ENCODE measurements at regions not wholly inside any gene's neighbourhood (a gene's known extent, or its start where the extent isn't known, plus 50 kb on each side); places are given as distances from the start of the nearest gene placed in this dataset.
"Not testable (repeated sequence)": the region's sequence is repeated elsewhere in the genome, so short reads cannot be mapped to it uniquely, and the experiment has no call there.

DNA sequence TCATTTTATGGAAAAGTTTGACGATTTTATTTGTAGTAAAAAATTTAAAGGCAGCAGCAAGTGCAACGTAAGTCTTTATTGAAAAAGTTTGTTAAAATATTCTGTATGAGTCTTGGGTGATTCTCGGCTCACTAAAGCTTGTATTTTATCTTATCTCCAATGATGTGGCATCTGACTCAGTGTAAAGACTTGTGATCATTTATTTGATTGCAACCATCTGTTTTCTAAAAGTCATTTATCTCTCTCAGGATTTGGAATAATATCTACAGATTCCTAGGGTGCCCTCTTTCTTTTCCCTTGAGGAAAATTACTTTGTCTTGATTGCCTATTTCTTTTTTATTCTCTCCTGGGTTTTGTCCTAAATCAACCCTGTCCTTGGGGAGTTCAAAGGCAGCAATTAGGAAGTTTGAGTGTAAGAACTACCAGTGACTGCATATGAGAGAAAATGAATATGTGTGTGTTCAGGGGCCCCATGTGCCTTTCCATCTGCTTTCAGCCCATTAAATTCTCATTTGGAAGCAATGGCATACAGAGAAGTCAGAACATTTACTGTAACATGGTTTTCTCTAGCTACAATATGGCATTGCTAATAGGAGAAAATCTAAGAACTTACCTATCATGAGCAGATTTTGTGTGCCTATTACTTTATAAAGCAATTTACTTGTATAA, 575.0 kb upstream of the CHRM3 start:
- no peak for FAIRE-seq

DNA sequence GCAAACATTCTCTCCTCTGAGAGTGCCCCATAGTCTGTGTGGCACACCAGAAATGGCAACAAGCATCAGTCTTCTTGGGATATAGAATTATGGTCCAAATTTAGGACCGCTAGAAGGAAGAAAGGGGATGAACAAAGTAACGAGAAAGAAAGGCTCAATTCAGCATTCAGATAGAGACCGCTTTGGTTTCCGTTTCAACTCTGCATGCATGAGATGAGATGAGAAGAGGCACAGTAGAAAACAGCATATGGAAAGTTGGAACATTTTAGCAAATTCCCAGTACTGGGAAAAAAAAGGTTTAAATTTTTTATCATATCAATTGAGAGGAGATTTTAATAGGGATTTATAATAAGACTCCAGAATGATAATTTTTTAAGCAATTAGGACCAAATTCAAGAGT, 595.5 kb upstream of the CHRM3 start:
- FAIRE-seq (no peak), DNase-seq (ENCODE audit: extremely low spot score, insufficient read length, low read depth) (no peak)

More for the DNA sequence above, 575.0 kb upstream of the CHRM3 start:
- DNase-seq (ENCODE audit: extremely low spot score, insufficient read length, low read depth): no peak

DNA sequence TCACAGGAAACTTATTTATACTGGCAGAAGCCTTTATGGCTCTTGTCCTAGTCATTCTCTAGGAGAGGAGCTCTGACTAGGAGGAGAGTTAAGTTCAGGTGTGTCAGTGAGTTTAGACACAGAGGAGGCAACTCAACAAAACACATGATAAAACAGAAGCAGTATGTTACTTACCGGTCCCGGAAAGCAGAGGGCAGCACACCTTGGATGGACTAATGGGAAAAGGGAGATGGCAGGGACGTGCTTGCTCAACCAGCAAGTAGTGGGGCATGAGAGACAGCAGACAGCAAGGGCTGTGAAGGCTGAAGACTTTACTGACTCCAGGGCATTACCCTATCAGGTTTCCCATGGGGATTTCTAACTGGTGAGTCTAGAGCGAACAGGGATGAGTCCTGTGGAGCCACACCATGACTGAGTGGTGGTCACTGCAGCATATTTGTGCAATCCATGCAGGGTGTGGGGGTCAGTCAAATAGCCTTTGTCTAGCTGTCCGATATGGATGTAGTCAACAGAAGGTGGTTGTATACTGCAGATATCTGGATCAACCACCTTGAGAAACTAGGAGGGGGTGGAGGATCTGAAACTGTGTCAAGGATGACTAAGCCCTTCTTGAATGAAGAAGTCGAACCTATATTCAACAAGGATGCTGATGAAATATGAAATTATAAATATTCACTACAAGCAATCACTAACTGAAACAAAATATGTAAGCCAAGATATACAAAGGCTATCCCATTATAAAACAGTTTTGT, 596.3 kb upstream of the CHRM3 start:
- DNase-seq (ENCODE audit: extremely low spot score, insufficient read length, low read depth) (no peak), FAIRE-seq (no peak)

DNA sequence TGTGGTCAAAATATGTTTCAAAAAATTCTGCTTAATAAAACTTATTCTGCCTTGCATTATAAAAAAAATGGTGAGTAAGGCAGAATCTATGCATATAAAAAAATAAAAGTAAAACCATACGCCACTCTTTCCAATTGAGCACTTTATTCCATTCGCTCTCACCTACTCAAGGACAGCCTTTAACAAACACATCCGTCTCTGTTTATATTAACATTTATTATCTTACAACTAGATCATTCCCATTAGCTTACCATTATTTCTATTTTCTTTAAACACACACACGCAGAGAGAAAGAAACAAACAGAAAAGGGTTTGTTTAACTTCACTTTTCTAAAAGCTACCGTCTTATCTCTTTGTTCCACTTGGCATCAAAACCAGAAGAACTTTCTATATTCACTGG, 598.9 kb upstream of the CHRM3 start:
- no peak for FAIRE-seq
- DNase-seq (ENCODE audit: extremely low spot score, insufficient read length, low read depth): no peak

DNA sequence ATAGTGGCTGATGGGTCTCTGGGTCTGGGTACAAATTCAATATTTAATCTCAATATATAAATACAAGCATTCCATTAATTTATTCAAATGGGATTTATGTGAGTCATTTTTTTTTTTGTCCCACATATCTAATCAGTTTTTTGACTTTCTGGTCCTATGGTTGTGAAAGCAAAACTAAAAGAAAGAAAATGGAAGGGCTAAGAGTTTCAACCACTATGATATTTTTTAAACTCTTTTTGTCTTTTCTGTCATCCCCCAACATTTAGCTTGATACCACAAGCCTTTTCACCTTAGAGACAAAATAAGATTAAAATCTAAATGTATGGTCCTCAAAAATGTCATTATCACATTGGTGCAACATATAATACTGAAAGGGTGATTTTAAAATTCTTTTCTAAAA, 602.7 kb upstream of the CHRM3 start:
- FAIRE-seq (no peak), DNase-seq (ENCODE audit: extremely low spot score, insufficient read length, low read depth) (no peak)

DNA sequence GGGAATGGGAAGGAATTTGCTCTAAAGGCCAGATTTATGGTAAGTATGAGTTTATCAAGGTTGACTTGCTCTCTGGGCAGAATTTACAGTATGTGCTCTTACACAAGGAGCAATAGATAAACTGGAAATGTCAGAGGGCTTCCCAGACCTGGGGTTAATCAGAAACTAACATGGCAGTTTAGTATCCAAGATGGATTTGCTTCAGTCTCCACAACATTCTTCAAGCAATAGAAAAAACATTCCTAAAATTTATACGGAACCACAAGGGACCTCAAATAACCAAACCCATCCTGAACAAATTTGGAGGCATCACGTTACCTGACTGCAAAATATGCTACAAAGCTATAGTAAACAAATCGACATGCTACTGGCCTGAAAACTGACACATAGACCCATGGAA, 606.7 kb upstream of the CHRM3 start:
- DNase-seq (ENCODE audit: extremely low spot score, insufficient read length, low read depth): no peak
- no peak for FAIRE-seq

DNA sequence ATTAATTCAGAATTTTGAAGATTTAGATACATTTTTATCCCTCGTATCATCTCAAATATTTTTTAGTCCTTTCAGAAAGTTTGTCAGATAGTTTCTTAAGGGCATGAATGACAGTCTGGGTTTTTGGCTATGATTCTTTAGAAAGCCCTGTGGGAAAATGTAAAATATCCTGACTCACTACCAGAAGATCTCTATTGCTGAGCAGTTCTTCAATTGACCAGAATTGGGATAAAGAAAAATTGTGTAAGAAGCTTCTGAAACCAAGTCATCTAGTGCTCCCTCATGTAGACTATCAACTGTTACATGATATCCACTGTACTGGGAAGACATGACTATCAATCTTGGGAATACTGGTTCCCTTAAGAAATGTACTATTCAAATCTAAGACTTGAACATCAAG, 608.3 kb upstream of the CHRM3 start:
- DNase-seq (ENCODE audit: extremely low spot score, insufficient read length, low read depth) (no peak), FAIRE-seq (no peak)

DNA sequence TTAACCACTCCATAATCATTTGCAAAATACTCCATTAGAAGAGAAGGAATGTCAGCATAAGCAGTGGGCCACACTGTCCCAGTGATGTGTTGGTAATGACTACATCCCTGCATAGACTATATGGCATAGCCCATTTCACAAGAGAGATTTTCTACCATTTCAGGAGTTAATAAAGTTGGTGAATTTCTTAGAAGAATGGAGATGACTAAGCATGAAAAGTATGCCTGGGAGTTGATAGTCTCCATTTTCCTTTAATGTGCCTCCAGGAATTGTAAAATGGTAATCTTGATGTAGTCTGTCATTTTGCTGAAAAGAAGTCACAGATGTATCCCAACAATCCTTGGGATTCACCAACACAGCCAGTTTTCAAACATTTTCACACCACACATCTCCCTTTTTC, 608.8 kb upstream of the CHRM3 start:
- no peak for DNase-seq (ENCODE audit: extremely low spot score, insufficient read length, low read depth)
- no peak for FAIRE-seq

DNA sequence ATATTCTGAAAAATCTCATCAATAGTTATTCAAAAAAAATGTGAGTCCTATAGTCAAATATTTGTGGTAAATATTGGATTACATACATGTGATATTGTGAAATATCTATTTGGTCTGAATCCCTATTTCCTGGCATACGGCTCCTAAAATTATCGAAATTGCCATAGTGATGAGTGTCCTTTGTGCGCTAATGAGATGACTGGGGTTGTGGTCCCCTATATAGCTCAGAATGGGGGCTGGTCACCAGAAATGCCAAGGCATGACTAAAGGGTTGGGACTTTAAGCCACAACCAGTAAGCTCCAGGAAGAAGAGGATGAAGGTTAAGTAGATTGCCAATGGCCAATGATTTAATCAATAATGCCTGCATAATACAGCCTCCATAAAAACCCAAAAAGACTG, 610.2 kb upstream of the CHRM3 start:
- FAIRE-seq (no peak), DNase-seq (ENCODE audit: extremely low spot score, insufficient read length, low read depth) (no peak)

DNA sequence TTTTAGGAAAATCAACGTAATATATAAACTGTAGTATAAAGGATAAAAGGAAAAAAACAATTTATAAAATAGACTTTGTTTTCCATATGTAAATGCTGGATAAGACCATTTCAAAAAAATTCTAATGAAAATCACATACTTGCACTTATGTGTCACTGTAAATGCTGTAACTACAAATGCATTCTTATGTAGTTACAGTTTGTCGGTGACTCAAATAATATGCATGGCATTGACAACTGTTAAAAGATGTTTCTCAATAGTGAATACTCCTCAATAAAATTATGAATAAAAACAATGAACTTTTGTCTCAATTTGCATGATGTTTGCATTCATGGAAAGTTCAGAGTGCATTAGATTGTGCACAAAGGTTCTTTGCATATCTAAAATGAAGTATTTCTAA, 614.0 kb upstream of the CHRM3 start:
- DNase-seq (ENCODE audit: extremely low spot score, insufficient read length, low read depth): no peak
- no peak for FAIRE-seq

DNA sequence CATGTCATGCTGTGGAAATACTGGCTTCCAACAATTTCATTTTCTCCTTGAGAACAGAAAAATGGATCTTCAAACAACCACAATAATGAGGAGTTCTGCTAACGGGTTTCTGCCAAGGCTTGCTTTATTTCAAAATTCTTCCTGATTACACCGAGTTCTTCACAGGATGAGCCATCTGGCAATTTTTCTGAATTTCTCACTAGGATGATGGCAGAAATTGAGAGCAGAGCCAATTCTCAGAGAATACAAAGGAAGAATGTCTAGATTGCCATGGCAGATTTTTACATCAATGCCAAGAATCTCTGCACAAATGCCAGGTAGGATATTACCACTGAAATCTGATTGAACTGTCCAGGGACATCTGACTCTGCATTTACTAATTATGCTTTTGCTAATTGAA, 619.0 kb upstream of the CHRM3 start:
- FAIRE-seq (no peak), DNase-seq (ENCODE audit: extremely low spot score, insufficient read length, low read depth) (no peak)

DNA sequence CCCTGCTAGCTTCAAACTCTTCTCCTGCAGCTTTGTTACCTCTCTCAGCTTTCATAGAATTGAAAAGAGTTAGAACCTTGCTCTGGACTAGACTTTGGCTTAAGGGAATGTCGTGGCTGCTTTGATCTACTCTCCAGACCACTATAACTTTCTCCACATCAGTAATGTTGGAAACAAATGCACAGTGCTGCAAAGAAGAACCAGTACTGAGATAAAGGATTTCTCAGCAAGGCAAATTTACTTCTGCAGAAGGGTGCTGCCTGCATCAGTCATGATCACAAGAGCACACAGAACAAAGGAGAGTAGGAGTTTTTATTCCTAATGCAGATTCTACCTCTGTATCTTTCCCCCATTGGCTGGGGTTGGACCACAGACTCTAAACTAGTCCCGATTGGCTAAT, 621.6 kb upstream of the CHRM3 start:
- no peak for FAIRE-seq

DNA sequence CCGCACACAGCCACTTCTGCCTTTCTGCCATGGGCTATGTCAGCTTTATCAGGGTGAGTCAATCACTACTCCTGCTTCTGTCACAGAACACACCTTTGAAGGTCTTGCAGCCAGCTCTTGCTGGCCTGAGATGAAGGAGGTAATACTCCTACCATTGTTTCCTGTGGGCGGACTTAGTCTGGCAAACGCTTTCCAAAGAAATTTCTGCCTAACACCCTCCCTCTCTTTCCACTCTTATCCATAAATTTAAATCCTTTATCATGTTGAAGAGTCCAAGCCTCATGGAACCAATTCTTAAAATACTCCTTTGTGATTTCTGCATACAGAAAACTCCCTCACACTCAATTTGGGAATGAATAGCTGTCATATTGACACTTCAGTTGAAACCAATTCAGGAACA, 633.1 kb upstream of the CHRM3 start:
- no peak for FAIRE-seq
- DNase-seq (ENCODE audit: extremely low spot score, insufficient read length, low read depth): no peak

More for the DNA sequence above, 621.6 kb upstream of the CHRM3 start:
- no peak for DNase-seq (ENCODE audit: extremely low spot score, insufficient read length, low read depth)

DNA sequence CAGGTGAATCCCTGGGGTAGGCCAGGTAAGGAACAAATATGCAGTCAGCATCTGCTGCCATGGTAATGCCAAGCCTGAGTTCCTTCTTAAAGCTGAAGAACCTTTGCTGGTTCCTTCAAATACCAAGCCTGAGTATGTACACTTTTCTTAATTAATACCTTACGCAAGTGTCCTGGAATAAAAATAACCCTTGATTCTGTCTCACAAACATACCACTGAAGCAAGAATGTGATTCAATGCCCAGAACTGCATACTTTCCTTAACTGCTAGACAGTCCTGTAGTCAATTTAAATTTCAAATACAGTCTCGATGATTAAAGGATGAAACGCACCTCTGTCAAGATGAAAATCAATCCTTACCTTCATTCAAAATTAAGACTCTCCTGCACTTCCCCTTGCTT, 634.0 kb upstream of the CHRM3 start:
- DNase-seq (ENCODE audit: extremely low spot score, insufficient read length, low read depth): no peak
- FAIRE-seq: no peak

DNA sequence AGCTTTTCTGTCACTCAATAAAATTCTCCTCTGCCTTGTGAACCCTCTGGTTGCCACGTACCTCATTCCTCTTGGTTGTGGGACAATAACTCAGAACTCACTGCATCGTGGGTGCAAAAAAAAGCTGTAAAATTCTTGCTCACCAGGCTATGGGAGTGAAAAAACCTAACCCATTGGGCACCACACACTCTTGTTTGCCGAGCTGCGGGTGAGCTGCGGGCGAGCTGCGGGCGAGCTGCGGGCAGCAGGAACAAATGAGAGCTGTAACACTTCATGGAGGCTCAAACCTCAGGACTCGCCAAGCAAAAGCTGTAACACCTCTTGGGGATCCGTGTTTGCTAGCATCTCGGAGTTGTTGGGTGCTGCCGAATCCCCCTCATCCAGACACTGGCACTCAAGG, 641.3 kb upstream of the CHRM3 start:
- no peak for DNase-seq (ENCODE audit: extremely low spot score, insufficient read length, low read depth)
- no peak for FAIRE-seq

DNA sequence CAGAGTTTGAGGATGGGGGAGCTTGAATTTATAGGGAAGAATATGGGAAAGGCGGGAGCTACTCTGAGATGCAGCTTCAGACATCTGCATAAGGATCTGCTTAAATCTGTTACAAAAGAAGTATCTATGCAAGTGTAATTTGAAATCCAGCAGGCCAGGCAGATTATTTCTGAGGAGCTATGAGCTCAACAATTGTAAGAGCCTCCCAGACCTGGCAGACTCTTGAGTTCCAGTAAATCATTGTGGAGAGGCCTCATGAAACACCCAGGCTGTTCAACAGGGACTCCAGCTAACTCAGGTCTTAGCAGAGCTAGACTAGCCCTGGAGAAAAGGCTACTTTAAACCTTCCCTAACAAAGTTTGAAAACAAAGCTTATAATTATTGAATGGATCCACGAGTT, 647.5 kb upstream of the CHRM3 start:
- DNase-seq (ENCODE audit: extremely low spot score, insufficient read length, low read depth) (no peak), FAIRE-seq (no peak)

DNA sequence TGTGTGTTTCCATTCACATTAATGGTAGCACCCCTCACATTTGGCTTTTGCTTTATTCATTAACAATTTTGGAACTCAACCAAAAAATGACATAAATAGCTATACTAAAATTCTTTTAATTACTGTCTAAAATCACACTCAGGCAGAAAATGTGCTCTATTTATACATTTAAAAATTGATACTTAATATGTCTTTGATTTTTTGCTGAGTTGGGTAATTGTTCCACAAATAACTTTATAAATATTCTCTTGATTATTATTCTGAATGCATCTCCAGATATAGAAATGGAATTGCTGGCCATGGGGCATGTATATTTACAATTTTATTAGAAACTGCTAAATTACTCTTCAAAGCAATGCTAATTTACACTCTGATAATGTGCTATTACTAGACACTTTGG, 658.7 kb upstream of the CHRM3 start:
- FAIRE-seq (no peak), DNase-seq (ENCODE audit: extremely low spot score, insufficient read length, low read depth) (no peak)

DNA sequence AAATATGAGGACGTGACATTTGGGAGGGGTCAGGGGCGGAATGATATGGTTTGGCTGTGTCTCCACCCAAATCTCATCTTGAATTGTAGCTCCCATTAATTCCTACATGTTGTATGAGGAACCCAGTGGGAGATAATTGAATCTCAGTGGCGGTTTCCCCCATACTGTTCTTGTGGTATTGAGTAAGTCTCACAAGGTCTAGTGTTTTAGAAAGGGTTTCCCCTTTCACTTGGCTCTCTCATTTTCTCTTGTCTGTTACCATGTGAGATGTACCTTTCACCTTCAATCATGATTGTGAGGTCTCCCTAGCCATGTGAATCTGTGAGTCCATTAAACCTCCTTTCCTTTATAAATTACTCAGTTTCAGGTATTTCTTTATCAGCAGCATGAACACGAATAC, 663.6 kb upstream of the CHRM3 start:
- FAIRE-seq (no peak), DNase-seq (ENCODE audit: extremely low spot score, insufficient read length, low read depth) (no peak)

DNA sequence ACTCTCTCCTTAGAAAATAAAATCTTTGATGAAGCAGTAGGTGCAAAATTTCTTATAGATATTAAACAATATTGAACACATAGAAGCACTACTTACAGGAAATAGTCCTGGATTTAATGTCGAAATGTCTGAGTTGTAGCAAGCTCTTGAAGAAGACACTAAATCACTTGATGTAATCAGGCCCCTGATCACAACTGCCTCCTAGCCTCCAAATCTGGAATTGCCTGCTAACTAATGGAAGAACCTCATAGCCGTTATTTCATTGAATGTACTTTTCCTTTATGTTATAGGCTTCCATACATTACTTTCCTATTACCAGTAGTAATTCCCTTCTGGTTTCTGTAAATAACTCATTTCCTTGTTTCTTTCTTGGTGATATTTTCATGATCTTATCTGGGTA, 675.7 kb upstream of the CHRM3 start:
- FAIRE-seq (no peak), DNase-seq (ENCODE audit: extremely low spot score, insufficient read length, low read depth) (no peak)

DNA sequence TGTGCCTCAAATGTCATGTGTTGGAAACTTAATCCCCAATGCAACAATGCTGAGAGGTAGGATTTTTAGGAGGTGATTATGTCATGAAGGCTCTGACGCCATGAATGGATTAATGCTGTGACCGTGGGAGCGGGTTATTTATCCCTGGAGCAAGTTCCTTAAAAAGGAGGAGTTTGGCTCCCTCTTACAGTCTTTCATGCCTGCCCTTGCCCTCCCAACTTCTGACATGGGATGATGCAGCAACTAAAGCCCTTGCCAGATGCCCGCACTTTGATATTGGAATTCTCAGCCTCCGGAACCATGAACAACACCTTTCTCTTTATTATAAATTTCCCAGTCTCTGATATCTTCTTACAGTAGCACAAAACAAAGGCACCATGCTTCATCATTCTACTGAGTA, 685.3 kb upstream of the CHRM3 start:
- DNase-seq (ENCODE audit: extremely low spot score, insufficient read length, low read depth): no peak
- FAIRE-seq: no peak

DNA sequence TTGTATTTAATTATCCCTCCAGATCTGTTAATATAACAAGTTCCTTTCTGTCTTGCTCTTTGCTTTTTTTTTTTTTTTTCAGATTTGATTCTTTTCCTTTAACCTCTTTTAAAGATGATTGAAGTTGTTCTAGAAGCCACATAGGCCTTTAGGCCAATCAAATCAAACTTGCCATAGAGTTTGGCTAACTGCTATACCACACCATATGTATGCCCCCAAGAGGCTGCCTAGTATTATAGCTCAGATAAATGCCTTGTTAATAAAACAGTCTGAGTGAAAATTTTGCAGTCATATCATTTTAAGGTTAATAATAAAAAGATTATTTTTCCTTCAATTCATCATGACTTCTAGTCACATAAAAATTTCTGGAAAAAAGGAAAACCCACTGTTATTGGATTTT, 696.0 kb upstream of the CHRM3 start:
- FAIRE-seq (no peak), DNase-seq (ENCODE audit: extremely low spot score, insufficient read length, low read depth) (no peak)

DNA sequence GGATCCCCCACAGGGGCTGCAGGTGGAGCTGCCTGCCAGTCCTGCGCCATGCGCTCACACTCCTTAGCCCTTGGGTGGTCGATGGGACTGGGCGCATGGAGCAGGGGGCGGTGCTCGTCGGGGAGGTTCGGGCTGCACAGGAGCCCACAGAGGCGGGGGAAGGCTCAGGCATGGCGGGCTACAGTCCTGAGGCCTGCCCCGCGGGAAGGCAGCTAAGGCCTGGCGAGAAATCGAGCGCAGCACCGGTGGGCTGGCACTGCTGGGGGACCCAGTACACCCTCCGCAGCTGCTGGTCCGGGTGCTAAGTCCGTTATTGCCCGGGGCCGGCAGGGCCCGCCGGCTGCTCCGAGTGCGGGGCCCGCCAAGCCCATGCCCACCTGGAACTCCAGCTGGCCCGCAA, 701.8 kb upstream of the CHRM3 start:
- not testable (repeated sequence) for DNase-seq (ENCODE audit: extremely low spot score, insufficient read length, low read depth); FAIRE-seq

All from GM18507 (cell line).